ENCODE measurements at regions not wholly inside any gene's neighbourhood (a gene's known extent, or its start where the extent isn't known, plus 50 kb on each side); places are given as distances from the start of the nearest gene placed in this dataset.

DNA sequence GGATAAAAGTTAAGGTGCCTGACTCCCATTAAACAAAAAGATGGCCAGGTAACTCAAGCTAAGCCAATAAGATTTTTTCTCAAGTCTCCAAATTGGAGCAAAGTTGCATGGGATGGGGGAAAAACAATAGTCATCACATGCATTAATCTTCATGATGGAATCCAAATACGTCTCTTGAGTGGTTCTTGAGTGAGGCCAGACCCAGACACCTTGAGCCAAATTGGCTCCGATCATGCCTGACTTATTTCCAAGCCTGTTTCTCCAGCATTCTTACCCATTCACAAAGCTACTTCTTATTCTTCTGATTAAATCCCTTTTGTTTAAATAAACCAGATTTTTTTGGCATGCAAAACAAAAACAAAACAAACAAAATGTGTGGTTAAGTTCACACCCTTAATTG is 420.3 kb upstream of the NRSN1 start:
- H3K4me1 ChIP-seq (ENCODE audit: control insufficient read depth, insufficient read depth, low read length) = no peaks in the 10 kb centered on the region
- H3K9me3 ChIP-seq (ENCODE audit: control insufficient read depth, insufficient read depth, low read depth, low read length) = no peaks in the 10 kb centered on the region
- H3K4me3 ChIP-seq (ENCODE audit: low read depth, low read length) = no peak overlapping the region
- CTCF ChIA-PET = interaction anchor here (0.6 kb wide), 1 partner anchor 240 kb away, joined by 3 read pairs; no protein-coding TSS in a partner anchor
- POLR2A ChIA-PET = no interaction called here
- no peaks in the 10 kb centered on the region for H3K36me3 ChIP-seq (ENCODE audit: control insufficient read depth in 2 of 2, insufficient read depth in 1 of 2, low read length in 2 of 2)
- H3K27ac ChIP-seq (ENCODE audit: extremely low read depth, low read depth, low read length) = no peak overlapping the region
- TF ChIP-seq, protein P1, sequence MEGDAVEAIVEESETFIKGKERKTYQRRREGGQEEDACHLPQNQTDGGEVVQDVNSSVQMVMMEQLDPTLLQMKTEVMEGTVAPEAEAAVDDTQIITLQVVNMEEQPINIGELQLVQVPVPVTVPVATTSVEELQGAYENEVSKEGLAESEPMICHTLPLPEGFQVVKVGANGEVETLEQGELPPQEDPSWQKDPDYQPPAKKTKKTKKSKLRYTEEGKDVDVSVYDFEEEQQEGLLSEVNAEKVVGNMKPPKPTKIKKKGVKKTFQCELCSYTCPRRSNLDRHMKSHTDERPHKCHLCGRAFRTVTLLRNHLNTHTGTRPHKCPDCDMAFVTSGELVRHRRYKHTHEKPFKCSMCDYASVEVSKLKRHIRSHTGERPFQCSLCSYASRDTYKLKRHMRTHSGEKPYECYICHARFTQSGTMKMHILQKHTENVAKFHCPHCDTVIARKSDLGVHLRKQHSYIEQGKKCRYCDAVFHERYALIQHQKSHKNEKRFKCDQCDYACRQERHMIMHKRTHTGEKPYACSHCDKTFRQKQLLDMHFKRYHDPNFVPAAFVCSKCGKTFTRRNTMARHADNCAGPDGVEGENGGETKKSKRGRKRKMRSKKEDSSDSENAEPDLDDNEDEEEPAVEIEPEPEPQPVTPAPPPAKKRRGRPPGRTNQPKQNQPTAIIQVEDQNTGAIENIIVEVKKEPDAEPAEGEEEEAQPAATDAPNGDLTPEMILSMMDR (tag by site-specific recombination; IDR thresholded peaks at IDR 0.05) = no peak
- no peak for TF ChIP-seq ZNF354C (tag by site-specific recombination; IDR thresholded peaks at IDR 0.05; ENCODE audit: borderline replicate concordance, low read depth)
- no peak for TF ChIP-seq YY1 (tag by site-specific recombination; IDR thresholded peaks at IDR 0.05)
- no peak for TF ChIP-seq ZNF473 (tag by site-specific recombination; IDR thresholded peaks at IDR 0.05)
- TF ChIP-seq ZFP37 (tag by site-specific recombination; IDR thresholded peaks at IDR 0.05) = no peak
- TF ChIP-seq, protein P2, sequence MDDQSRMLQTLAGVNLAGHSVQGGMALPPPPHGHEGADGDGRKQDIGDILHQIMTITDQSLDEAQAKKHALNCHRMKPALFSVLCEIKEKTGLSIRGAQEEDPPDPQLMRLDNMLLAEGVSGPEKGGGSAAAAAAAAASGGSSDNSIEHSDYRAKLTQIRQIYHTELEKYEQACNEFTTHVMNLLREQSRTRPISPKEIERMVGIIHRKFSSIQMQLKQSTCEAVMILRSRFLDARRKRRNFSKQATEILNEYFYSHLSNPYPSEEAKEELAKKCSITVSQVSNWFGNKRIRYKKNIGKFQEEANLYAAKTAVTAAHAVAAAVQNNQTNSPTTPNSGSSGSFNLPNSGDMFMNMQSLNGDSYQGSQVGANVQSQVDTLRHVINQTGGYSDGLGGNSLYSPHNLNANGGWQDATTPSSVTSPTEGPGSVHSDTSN (CRISPR knock-in tag; IDR thresholded peaks at IDR 0.05) = no peak
- TF ChIP-seq ZNF341 (tag by site-specific recombination; IDR thresholded peaks at IDR 0.05; ENCODE audit: low read depth) = no peak
- TF ChIP-seq GLI4 (tag by site-specific recombination; IDR thresholded peaks at IDR 0.05) = no peak
- TF ChIP-seq ZNF302 (tag by site-specific recombination; IDR thresholded peaks at IDR 0.05; ENCODE audit: low read depth) = no peak
- TF ChIP-seq ZNF560 (tag by site-specific recombination; IDR thresholded peaks at IDR 0.05; ENCODE audit: borderline replicate concordance) = no peak
- TF ChIP-seq KLF16 (tag by site-specific recombination; IDR thresholded peaks at IDR 0.05) = no peak
- TF ChIP-seq ZNF621 (tag by site-specific recombination; IDR thresholded peaks at IDR 0.05) = no peak
- no peak for TF ChIP-seq ZSCAN23 (tag by site-specific recombination; IDR thresholded peaks at IDR 0.05)
- TF ChIP-seq, protein P3, sequence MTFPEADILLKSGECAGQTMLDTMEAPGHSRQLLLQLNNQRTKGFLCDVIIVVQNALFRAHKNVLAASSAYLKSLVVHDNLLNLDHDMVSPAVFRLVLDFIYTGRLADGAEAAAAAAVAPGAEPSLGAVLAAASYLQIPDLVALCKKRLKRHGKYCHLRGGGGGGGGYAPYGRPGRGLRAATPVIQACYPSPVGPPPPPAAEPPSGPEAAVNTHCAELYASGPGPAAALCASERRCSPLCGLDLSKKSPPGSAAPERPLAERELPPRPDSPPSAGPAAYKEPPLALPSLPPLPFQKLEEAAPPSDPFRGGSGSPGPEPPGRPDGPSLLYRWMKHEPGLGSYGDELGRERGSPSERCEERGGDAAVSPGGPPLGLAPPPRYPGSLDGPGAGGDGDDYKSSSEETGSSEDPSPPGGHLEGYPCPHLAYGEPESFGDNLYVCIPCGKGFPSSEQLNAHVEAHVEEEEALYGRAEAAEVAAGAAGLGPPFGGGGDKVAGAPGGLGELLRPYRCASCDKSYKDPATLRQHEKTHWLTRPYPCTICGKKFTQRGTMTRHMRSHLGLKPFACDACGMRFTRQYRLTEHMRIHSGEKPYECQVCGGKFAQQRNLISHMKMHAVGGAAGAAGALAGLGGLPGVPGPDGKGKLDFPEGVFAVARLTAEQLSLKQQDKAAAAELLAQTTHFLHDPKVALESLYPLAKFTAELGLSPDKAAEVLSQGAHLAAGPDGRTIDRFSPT (tag by site-specific recombination; IDR thresholded peaks at IDR 0.05) = no peak
- no peak for TF ChIP-seq IKZF3 (tag by site-specific recombination; IDR thresholded peaks at IDR 0.05)
- TF ChIP-seq, protein P4, sequence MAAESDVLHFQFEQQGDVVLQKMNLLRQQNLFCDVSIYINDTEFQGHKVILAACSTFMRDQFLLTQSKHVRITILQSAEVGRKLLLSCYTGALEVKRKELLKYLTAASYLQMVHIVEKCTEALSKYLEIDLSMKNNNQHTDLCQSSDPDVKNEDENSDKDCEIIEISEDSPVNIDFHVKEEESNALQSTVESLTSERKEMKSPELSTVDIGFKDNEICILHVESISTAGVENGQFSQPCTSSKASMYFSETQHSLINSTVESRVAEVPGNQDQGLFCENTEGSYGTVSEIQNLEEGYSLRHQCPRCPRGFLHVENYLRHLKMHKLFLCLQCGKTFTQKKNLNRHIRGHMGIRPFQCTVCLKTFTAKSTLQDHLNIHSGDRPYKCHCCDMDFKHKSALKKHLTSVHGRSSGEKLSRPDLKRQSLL (tag by site-specific recombination; IDR thresholded peaks at IDR 0.05) = no peak
- no peak for TF ChIP-seq ZNF311 (tag by site-specific recombination; IDR thresholded peaks at IDR 0.05; ENCODE audit: borderline replicate concordance)
- TF ChIP-seq ZBTB1 (tag by site-specific recombination; IDR thresholded peaks at IDR 0.05) = no peak

DNA sequence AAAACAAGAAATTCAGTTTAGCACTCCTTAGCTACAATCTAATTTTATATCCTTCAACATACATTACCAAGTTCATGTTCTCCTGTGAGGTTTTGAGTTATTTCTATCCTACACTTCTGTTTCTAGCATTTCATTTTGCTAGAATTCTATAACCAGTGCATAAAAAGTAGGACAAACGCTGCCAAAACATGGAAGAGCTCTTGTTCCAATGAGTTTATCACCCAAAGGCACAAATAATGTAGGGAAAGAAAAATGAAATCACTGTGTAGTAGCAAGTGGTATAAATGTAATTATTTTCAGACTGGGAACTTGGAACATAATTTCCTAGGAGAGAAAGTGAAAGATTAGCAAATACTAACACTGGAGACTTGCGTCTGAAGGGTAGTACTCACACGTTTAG is 413.3 kb upstream of the NRSN1 start:
- CTCF ChIA-PET = no interaction called here
- Histone ChIP-seq H3K27ac (ENCODE audit: extremely low read depth, low read depth, low read length) (no peak overlapping the region), H3K4me1 (ENCODE audit: control insufficient read depth, insufficient read depth, low read length) (no peaks in the 10 kb centered on the region), H3K9me3 (ENCODE audit: control insufficient read depth, insufficient read depth, low read depth, low read length) (no peaks in the 10 kb centered on the region), H3K4me3 (ENCODE audit: low read depth, low read length) (no peak overlapping the region), H3K36me3 (ENCODE audit: control insufficient read depth in 2 of 2, insufficient read depth in 1 of 2, low read length in 2 of 2) (no peaks in the 10 kb centered on the region)
- POLR2A ChIA-PET = no interaction called here
- TF ChIP-seq ZNF366 (tag by site-specific recombination; conservative IDR thresholded peaks at IDR 0.05) = no peak
- no peak for TF ChIP-seq ZNF114 (tag by site-specific recombination; IDR thresholded peaks at IDR 0.05)
- TF ChIP-seq, protein P5, sequence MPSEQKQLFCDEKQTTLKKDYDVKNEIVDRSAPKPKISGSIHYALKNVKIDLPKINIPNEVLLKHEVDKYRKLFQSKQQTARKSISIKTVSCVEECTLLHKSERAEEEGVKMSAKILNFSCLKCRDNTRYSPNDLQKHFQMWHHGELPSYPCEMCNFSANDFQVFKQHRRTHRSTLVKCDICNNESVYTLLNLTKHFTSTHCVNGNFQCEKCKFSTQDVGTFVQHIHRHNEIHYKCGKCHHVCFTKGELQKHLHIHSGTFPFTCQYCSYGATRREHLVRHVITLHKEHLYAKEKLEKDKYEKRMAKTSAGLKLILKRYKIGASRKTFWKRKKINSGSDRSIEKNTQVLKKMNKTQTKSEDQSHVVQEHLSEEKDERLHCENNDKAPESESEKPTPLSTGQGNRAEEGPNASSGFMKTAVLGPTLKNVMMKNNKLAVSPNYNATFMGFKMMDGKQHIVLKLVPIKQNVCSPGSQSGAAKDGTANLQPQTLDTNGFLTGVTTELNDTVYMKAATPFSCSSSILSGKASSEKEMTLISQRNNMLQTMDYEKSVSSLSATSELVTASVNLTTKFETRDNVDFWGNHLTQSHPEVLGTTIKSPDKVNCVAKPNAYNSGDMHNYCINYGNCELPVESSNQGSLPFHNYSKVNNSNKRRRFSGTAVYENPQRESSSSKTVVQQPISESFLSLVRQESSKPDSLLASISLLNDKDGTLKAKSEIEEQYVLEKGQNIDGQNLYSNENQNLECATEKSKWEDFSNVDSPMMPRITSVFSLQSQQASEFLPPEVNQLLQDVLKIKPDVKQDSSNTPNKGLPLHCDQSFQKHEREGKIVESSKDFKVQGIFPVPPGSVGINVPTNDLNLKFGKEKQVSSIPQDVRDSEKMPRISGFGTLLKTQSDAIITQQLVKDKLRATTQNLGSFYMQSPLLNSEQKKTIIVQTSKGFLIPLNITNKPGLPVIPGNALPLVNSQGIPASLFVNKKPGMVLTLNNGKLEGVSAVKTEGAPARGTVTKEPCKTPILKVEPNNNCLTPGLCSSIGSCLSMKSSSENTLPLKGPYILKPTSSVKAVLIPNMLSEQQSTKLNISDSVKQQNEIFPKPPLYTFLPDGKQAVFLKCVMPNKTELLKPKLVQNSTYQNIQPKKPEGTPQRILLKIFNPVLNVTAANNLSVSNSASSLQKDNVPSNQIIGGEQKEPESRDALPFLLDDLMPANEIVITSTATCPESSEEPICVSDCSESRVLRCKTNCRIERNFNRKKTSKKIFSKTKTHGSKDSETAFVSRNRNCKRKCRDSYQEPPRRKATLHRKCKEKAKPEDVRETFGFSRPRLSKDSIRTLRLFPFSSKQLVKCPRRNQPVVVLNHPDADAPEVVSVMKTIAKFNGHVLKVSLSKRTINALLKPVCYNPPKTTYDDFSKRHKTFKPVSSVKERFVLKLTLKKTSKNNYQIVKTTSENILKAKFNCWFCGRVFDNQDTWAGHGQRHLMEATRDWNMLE (tag by site-specific recombination; conservative IDR thresholded peaks at IDR 0.05; ENCODE audit: low read depth) = no peak
- no peak for TF ChIP-seq REPIN1 (tag by site-specific recombination; IDR thresholded peaks at IDR 0.05; ENCODE audit: low read depth)
- TF ChIP-seq, protein P6, sequence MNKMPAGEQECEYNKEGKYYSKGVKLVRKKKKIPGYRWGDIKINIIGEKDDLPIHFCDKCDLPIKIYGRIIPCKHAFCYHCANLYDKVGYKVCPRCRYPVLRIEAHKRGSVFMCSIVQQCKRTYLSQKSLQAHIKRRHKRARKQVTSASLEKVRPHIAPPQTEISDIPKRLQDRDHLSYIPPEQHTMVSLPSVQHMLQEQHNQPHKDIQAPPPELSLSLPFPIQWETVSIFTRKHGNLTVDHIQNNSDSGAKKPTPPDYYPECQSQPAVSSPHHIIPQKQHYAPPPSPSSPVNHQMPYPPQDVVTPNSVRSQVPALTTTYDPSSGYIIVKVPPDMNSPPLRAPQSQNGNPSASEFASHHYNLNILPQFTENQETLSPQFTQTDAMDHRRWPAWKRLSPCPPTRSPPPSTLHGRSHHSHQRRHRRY (tag by site-specific recombination; IDR thresholded peaks at IDR 0.05) = no peak
- no peak for TF ChIP-seq GLIS1 (tag by site-specific recombination; IDR thresholded peaks at IDR 0.05)
